ENCODE measurements at regions not wholly inside any gene's neighbourhood (a gene's known extent, or its start where the extent isn't known, plus 50 kb on each side); places are given as distances from the start of the nearest gene placed in this dataset.
"Not testable (repeated sequence)": the region's sequence is repeated elsewhere in the genome, so short reads cannot be mapped to it uniquely, and the experiment has no call there.

- 83% methylated on average over 6 of the region's 9 CpGs for WGBS (ENCODE audit: insufficient coverage)
Measured at GRCh38 chr6:141183368-141183767, 949.4 kb upstream of the GJE1 start.

GRCh38 chr6:141175458-141175857 lies 957.3 kb upstream of the GJE1 start:
- not testable (repeated sequence) for H3K9me3 ChIP-seq (ENCODE audit: control insufficient read depth, insufficient read depth, low read length); H3K27ac ChIP-seq (ENCODE audit: low read depth, low read length)
- 86% methylated on average over 1 of the region's 5 CpGs for WGBS (ENCODE audit: insufficient coverage)

More at GRCh38 chr6:141183368-141183767, 949.4 kb upstream of the GJE1 start:
- no peaks in the 10 kb centered on the region for H3K4me1 ChIP-seq (ENCODE audit: control insufficient read depth, insufficient read depth, low read length)
- H3K9me3 ChIP-seq (ENCODE audit: control insufficient read depth, insufficient read depth, low read length) = peaks cover 2% of the 10 kb centered on the region
- no peak overlapping the region for H3K4me3 ChIP-seq (ENCODE audit: low read depth, low read length)
- no peak overlapping the region for H3K27ac ChIP-seq (ENCODE audit: low read depth, low read length)
- no peak for DNase-seq (ENCODE audit: low read depth in 4 of 6, low spot score in 6 of 6)
- H3K36me3 ChIP-seq (ENCODE audit: control insufficient read depth, insufficient read depth, low read length) = no peaks in the 10 kb centered on the region
- H3K27me3 ChIP-seq (ENCODE audit: control insufficient read depth, insufficient read depth, low read length) = no peaks in the 10 kb centered on the region

GRCh38 chr6:141174932-141175331 lies 957.8 kb upstream of the GJE1 start:
- no peaks in the 10 kb centered on the region for H3K36me3 ChIP-seq (ENCODE audit: control insufficient read depth, insufficient read depth, low read length)
- no peaks in the 10 kb centered on the region for H3K9me3 ChIP-seq (ENCODE audit: control insufficient read depth, insufficient read depth, low read length)
- H3K27me3 ChIP-seq (ENCODE audit: control insufficient read depth, insufficient read depth, low read length) = no peaks in the 10 kb centered on the region
- no peak for DNase-seq (ENCODE audit: low read depth in 4 of 6, low spot score in 6 of 6)
- H3K27ac ChIP-seq (ENCODE audit: low read depth, low read length) = no peak overlapping the region
- H3K4me1 ChIP-seq (ENCODE audit: control insufficient read depth, insufficient read depth, low read length) = no peaks in the 10 kb centered on the region
- no peak overlapping the region for H3K4me3 ChIP-seq (ENCODE audit: low read depth, low read length)
- WGBS (ENCODE audit: insufficient coverage) = 94% methylated on average over 14 of the region's 18 CpGs

More at GRCh38 chr6:141175458-141175857, 957.3 kb upstream of the GJE1 start:
- H3K36me3 ChIP-seq (ENCODE audit: control insufficient read depth, insufficient read depth, low read length); DNase-seq (ENCODE audit: low read depth in 4 of 6, low spot score in 6 of 6); H3K27me3 ChIP-seq (ENCODE audit: control insufficient read depth, insufficient read depth, low read length); H3K4me1 ChIP-seq (ENCODE audit: control insufficient read depth, insufficient read depth, low read length); H3K4me3 ChIP-seq (ENCODE audit: low read depth, low read length): not testable (repeated sequence)

GRCh38 chr6:141173529-141173928 lies 959.2 kb upstream of the GJE1 start:
- no peak overlapping the region for H3K27ac ChIP-seq (ENCODE audit: low read depth, low read length)

GRCh38 chr6:141169419-141169818 lies 963.3 kb upstream of the GJE1 start:
- no peaks in the 10 kb centered on the region for H3K27me3 ChIP-seq (ENCODE audit: control insufficient read depth, insufficient read depth, low read length)

More at GRCh38 chr6:141173529-141173928, 959.2 kb upstream of the GJE1 start:
- DNase-seq (ENCODE audit: low read depth in 4 of 6, low spot score in 6 of 6) = no peak
- Histone ChIP-seq H3K27me3 (ENCODE audit: control insufficient read depth, insufficient read depth, low read length) (no peaks in the 10 kb centered on the region), H3K4me1 (ENCODE audit: control insufficient read depth, insufficient read depth, low read length) (no peaks in the 10 kb centered on the region), H3K36me3 (ENCODE audit: control insufficient read depth, insufficient read depth, low read length) (no peaks in the 10 kb centered on the region), H3K9me3 (ENCODE audit: control insufficient read depth, insufficient read depth, low read length) (no peaks in the 10 kb centered on the region), H3K4me3 (ENCODE audit: low read depth, low read length) (no peak overlapping the region)

GRCh38 chr6:141167945-141168344 lies 964.8 kb upstream of the GJE1 start:
- Histone ChIP-seq H3K9me3 (ENCODE audit: control insufficient read depth, insufficient read depth, low read length) (no peaks in the 10 kb centered on the region), H3K36me3 (ENCODE audit: control insufficient read depth, insufficient read depth, low read length) (no peaks in the 10 kb centered on the region), H3K4me3 (ENCODE audit: low read depth, low read length) (no peak overlapping the region), H3K27ac (ENCODE audit: low read depth, low read length) (no peak overlapping the region), H3K4me1 (ENCODE audit: control insufficient read depth, insufficient read depth, low read length) (no peaks in the 10 kb centered on the region), H3K27me3 (ENCODE audit: control insufficient read depth, insufficient read depth, low read length) (no peaks in the 10 kb centered on the region)
- WGBS (ENCODE audit: insufficient coverage) = 94% methylated on average over 20 of the region's 20 CpGs
- DNase-seq (ENCODE audit: low read depth in 4 of 6, low spot score in 6 of 6) = no peak

More at GRCh38 chr6:141169419-141169818, 963.3 kb upstream of the GJE1 start:
- H3K36me3 ChIP-seq (ENCODE audit: control insufficient read depth, insufficient read depth, low read length) = no peaks in the 10 kb centered on the region
- no peaks in the 10 kb centered on the region for H3K9me3 ChIP-seq (ENCODE audit: control insufficient read depth, insufficient read depth, low read length)
- no CpG with 5 or more reads among the region's 1 CpG for WGBS (ENCODE audit: insufficient coverage)
- no peak overlapping the region for H3K4me3 ChIP-seq (ENCODE audit: low read depth, low read length)
- H3K27ac ChIP-seq (ENCODE audit: low read depth, low read length) = no peak overlapping the region
- no peak for DNase-seq (ENCODE audit: low read depth in 4 of 6, low spot score in 6 of 6)
- H3K4me1 ChIP-seq (ENCODE audit: control insufficient read depth, insufficient read depth, low read length) = no peaks in the 10 kb centered on the region

GRCh38 chr6:141165002-141165665 lies 967.6 kb upstream of the GJE1 start:
- WGBS (ENCODE audit: insufficient coverage) = no CpG with 5 or more reads among the region's 1 CpG
- DNase-seq (ENCODE audit: low read depth in 4 of 6, low spot score in 6 of 6) = peak in 3 of 6 donors; percentile 12 to 54 (median 40)

GRCh38 chr6:141164042-141164743 lies 968.5 kb upstream of the GJE1 start:
- Histone ChIP-seq H3K27me3 (ENCODE audit: control insufficient read depth, insufficient read depth, low read length) (no peaks in the 10 kb centered on the region), H3K4me3 (ENCODE audit: low read depth, low read length) (no peak overlapping the region), H3K27ac (ENCODE audit: low read depth, low read length) (no peak overlapping the region), H3K9me3 (ENCODE audit: control insufficient read depth, insufficient read depth, low read length) (no peaks in the 10 kb centered on the region), H3K36me3 (ENCODE audit: control insufficient read depth, insufficient read depth, low read length) (no peaks in the 10 kb centered on the region), H3K4me1 (ENCODE audit: control insufficient read depth, insufficient read depth, low read length) (no peaks in the 10 kb centered on the region)
- peak in 1 of 6 donors; percentile 34 for DNase-seq (ENCODE audit: low read depth in 4 of 6, low spot score in 6 of 6)
- WGBS (ENCODE audit: insufficient coverage) = 58% methylated on average over 2 of the region's 4 CpGs

More at GRCh38 chr6:141165002-141165665, 967.6 kb upstream of the GJE1 start:
- Histone ChIP-seq H3K27me3 (ENCODE audit: control insufficient read depth, insufficient read depth, low read length) (no peaks in the 10 kb centered on the region), H3K4me1 (ENCODE audit: control insufficient read depth, insufficient read depth, low read length) (no peaks in the 10 kb centered on the region), H3K36me3 (ENCODE audit: control insufficient read depth, insufficient read depth, low read length) (no peaks in the 10 kb centered on the region), H3K4me3 (ENCODE audit: low read depth, low read length) (no peak overlapping the region), H3K27ac (ENCODE audit: low read depth, low read length) (no peak overlapping the region), H3K9me3 (ENCODE audit: control insufficient read depth, insufficient read depth, low read length) (no peaks in the 10 kb centered on the region)

GRCh38 chr6:141163107-141163506 lies 969.6 kb upstream of the GJE1 start:
- H3K4me1 ChIP-seq (ENCODE audit: control insufficient read depth, insufficient read depth, low read length) = no peaks in the 10 kb centered on the region
- no peak overlapping the region for H3K27ac ChIP-seq (ENCODE audit: low read depth, low read length)
- H3K4me3 ChIP-seq (ENCODE audit: low read depth, low read length) = no peak overlapping the region
- no peaks in the 10 kb centered on the region for H3K27me3 ChIP-seq (ENCODE audit: control insufficient read depth, insufficient read depth, low read length)
- DNase-seq (ENCODE audit: low read depth in 4 of 6, low spot score in 6 of 6) = no peak
- no peaks in the 10 kb centered on the region for H3K9me3 ChIP-seq (ENCODE audit: control insufficient read depth, insufficient read depth, low read length)
- H3K36me3 ChIP-seq (ENCODE audit: control insufficient read depth, insufficient read depth, low read length) = no peaks in the 10 kb centered on the region

- no peaks in the 10 kb centered on the region for H3K9me3 ChIP-seq (ENCODE audit: control insufficient read depth, insufficient read depth, low read length)
- peak overlapping the region; percentile 15 for H3K27ac ChIP-seq (ENCODE audit: low read depth, low read length)
- no peaks in the 10 kb centered on the region for H3K36me3 ChIP-seq (ENCODE audit: control insufficient read depth, insufficient read depth, low read length)
- no peaks in the 10 kb centered on the region for H3K27me3 ChIP-seq (ENCODE audit: control insufficient read depth, insufficient read depth, low read length)
- H3K4me3 ChIP-seq (ENCODE audit: low read depth, low read length) = no peak overlapping the region
- DNase-seq (ENCODE audit: low read depth in 4 of 6, low spot score in 6 of 6) = peak in 2 of 6 donors; percentile 26 to 34
- no peaks in the 10 kb centered on the region for H3K4me1 ChIP-seq (ENCODE audit: control insufficient read depth, insufficient read depth, low read length)
- 57% methylated on average over 1 of the region's 1 CpG for WGBS (ENCODE audit: insufficient coverage)
Measured at GRCh38 chr6:141158740-141159139, 974.0 kb upstream of the GJE1 start.
